Hematopoietic multipotent progenitor cell treated with erythropoietin and hydrocortisone succinate and interleukin-3 and kit ligand, for 17 days (in vitro differentiated cells): ENCODE measurements at regions not wholly inside any gene's neighbourhood (a gene's known extent, or its start where the extent isn't known, plus 50 kb on each side); places are given as distances from the start of the nearest gene placed in this dataset.
"Not testable (repeated sequence)": the region's sequence is repeated elsewhere in the genome, so short reads cannot be mapped to it uniquely, and the experiment has no call there.

Experiments
- DNase-seq: peaks from one replicate; pipeline ENCODE4 v3.0.0-alpha.2; 2015; ENCODE audit warnings: low spot score

- not testable (repeated sequence) for DNase-seq
These were observed 315.5 kb downstream of the MIAT start for GRCh38 chr22:26972915-26973314.

DNA sequence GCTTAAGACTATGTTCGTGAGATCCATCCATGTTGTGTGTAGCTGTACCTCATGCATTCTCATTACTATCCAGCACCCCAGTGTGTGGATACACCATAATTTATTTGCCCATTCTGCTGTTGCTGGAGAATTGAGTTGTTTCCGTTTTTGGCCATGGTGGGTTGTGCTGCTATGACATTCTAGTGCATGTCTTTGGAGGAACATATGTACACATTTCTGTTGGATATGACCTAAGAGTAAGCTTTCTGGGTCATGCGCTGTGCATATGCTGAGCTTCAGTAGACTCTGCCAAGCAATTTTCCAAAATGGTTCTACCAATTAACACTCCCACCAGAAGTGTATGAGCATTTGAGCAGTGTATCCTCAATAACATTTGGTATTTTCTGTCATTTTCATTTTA is 316.6 kb downstream of the MIAT start:
- DNase-seq, result no peak

- no peak for DNase-seq
These were observed 317.8 kb downstream of the MIAT start for GRCh38 chr22:26974914-26975803.

DNA sequence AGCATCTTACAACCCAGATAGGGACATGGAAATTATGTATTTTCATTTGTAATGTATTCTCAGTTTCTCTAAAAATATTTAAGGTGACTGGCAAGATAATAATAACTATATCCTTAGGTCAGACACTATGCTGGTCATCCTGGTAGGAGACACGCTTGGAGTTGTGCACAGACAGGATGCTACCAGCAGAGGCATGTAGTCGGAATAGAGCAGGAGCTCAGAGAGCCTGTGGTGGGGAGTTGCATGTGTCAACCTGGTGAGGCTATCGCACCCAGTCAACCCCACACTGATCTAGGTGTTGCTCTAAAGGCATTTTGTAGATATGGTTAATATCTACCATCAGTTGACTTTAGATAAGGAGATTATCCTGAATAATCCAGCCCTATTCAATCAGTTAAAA is 318.5 kb downstream of the MIAT start:
- no peak for DNase-seq

DNA sequence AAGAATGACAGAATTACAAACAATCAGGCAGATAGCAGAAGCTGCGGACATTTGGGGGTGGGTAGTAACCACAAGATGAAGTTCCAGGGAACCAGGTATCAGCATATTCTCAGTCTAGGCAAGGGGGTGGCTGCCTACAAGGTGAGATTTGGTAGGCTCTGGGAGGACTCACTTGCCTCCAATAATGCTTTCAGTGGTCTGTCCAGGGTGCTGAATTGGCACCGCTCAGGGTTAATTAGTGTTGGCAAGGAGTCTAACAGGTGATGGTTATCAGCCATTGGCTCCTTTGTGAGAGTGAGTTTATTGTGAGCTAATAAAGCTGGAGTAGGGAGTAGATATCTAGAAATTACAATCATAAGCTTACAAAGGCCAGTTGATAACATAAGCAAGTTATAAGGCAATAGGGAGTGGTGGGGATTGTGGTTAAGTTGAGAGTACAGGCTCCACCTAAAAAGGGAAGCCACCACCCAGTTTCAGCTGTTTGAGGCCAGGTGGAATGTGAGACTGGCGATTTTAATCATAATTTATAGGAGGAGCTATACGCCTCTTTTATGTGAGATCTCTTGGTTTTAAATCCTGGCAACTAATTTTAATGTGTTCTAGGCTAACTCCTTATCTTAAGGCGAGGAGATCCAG is 320.5 kb downstream of the MIAT start:
- no peak for DNase-seq

- DNase-seq, result no peak
These were observed 321.9 kb downstream of the MIAT start for GRCh38 chr22:26979294-26979693.

DNA sequence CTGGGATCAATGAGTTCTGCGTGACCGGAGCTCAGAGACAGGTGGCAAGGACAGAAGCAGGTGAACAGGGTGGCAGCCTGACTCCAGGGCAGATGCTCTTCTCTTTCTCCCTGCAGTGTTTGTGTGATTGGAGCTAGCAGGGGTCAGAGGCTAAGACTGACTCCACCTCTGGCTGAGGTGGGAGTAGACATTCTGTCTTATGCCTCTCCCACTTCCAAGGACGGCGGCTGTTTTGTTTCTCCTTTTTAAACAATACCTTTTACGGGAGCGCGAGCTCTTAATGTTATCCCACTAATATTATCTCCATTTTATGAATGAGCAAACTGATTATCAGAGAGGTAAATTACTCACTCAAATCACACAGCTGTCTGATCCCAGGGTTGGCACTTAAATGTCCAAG is 323.7 kb downstream of the MIAT start:
- DNase-seq, result no peak

DNA sequence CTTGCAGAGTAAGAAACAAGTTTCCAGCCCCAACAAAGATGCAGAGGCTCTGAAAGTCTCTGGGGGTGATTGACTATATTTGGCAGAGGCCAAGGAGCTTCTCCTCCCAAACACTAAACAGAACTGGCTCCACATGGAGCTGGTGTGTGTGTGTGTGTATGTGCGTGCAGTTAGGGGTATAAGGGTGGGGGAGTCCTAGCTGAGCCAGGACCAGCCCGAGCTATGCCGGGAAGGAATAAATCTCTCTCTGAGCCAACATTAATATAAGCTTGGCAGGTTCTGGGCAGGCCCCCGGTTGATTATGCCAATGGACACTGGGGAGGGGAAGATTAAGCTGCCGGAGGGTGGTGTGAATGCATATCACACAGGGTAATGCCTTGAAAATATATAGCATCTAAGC is 324.2 kb downstream of the MIAT start:
- DNase-seq, result no peak

DNA sequence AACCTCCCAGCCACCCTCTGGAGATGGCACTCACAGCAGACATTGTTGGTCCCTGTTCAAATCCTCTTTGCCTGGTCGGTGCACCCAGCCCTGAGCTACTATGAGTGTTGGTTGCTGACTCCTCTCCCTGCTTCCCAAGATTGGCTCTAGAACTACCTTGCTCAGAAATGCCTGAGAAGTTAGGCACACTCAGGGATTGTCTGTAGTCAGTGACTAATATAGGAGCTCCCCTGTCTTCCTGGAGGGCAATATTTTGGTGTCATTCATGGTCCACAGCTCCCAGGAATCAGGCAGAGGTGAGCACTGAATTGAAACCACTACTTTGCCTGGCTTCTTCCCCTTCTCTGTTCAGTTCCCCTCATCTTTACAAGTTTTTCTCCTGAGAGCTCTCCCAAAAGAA is 325.9 kb downstream of the MIAT start:
- no peak for DNase-seq

DNA sequence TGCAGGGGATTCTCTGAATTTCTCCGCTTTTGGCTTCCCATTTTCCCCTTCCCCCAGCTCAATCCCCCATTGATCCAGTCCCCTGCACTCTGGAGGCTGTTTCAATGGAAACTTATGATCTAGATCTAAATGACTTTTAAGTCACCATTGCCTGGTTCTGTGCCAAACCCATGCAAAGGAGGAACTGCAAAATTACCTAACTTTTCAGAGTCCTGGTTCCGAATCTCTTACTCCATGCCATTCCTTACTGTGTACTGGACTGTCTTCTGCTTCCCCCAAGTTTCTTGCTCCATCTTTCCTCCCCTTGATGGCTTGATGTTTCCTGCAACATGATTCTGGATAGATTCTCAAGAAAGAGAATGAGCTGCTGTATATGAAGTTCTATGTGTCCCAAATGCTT is 327.8 kb downstream of the MIAT start:
- DNase-seq, result no peak

- DNase-seq, result no peak
These were observed 328.8 kb downstream of the MIAT start for GRCh38 chr22:26985931-26986782.

GRCh38 chr22:26986884-26987283 is 329.5 kb downstream of the MIAT start:
- no peak for DNase-seq

DNA sequence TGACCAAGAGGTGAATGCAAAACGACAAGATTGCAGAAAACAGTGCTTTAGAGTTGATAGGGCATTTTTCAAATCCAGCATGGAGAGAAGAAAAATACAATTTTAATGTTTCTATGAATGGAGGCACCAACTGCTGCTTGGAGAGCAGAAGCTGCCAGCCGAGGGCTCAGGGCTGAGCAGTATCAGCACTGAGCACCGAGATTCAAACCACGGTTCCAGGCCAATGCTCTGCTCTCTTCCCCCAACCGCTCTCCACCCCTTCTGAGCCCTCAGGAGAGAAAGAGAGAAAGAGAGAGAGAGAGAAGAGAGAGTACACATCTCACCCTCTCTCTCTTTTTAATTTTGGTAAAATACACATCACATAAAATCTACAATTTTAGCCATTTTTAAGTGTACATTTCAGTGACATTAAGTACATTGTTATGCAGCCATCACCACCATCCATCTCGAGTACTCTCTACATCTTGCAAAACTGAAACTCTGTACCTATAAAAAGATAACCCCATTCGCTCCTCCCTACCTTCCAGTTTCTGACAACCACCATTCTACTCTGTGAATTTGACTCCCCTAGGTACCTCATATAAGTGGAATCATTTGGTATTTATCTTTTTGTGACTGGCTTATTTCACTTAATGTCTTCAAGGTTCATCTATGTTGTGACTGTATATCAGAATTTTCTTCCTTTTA is 333.3 kb downstream of the MIAT start:
- DNase-seq, result no peak

- no peak for DNase-seq
These were observed 335.2 kb downstream of the MIAT start for GRCh38 chr22:26992556-26992955.

DNA sequence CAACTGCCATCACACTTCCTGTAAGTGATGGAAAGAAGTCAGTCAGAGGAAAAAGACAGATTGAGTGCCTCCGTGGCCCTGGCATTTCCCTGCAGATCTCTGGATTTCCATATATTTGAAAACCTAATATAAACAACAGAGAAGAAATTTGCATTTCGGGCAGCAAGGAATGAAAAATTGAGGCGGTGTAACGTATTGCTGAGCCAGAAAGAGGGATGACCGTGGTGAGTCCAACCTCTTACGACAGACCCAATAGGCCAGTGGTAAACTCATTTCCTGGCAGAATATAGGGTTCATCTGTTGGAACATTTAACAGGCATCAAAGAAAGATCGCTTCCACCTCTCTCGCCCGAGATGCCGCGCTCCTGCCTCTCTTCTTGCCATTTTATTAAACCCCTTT is 336.5 kb downstream of the MIAT start:
- no peak for DNase-seq

DNA sequence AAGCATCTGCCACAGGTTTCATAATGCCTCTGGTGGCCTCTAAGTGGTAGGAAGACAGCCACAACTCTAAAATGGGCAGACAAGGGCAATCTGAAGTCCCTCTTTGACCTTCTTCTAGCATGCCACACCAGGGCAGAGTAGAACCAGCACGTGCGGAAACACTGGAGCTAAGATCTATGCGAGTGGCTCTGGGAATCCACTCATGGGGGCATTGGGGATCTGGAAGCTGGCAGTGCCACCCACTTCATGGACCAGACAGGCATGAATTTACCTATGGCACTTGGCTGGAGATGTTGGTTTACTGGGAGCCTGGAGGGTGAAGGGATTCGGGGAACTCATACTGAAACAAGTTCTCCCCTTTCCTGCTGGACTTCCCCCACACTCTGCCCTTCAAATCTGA is 337.4 kb downstream of the MIAT start:
- no peak for DNase-seq

DNA sequence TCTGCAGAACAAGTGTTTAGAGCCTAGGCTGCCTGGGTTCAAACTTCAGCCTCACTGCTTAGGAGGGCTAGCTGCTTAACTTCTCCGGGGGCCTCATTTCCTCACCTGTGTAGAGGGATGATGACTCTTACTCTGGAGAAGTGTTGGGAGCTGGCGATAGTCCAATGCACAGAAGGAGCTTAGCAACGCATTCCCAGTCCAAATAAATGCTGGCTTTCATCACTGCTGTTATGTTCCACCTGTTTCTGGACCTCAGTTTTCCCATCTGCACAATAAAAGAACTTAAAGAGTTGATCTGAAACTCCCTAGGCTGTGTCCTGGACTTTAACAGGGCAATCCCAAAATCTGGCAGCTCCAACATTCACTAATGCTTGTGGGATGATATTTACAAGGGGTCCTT is 337.8 kb downstream of the MIAT start:
- DNase-seq, result no peak

DNA sequence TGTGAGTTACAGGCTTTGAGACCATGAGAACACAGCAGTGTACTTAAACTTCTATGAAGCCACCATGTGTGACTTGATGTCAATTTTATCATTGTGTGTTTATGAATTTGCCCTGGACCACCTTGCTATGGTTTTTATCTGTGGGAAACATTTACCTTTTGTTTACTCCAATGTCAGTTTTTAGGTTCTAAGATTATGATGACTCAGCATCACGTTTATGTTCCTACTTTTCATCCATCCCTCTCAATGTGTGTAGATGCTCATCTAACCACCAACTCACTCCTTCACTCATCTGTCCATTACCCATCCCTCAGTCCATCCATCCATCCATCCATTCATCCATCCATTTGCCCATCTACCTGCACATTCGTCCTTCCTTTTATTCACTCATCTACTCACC is 338.8 kb downstream of the MIAT start:
- no peak for DNase-seq

DNA sequence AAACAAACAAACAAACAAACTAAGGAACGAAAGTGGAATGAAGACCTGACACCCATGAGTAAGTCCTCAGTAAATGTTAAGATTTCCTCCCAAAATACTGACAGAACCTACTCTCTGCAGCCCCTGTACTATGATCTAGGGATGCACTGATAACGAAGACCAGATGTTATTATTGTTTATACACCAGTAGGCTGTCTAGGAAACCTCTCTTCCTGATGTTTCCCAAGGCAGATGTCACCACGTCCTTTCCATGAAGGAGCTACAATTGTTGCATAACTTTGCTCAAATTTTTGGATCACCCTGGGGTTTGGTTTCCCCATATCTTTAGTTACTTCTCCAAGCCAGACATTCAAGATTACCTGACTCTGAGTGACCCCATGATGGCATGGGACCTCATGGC is 340.7 kb downstream of the MIAT start:
- DNase-seq, result no peak

GRCh38 chr22:26998716-26999115 is 341.3 kb downstream of the MIAT start:
- DNase-seq, result no peak

- no peak for DNase-seq
These were observed 345.9 kb downstream of the MIAT start for GRCh38 chr22:27003297-27003696.

- DNase-seq, result no peak
These were observed 347.0 kb downstream of the MIAT start for GRCh38 chr22:27004434-27004833.
